ENCODE measurements at regions not wholly inside any gene's neighbourhood (a gene's known extent, or its start where the extent isn't known, plus 50 kb on each side); places are given as distances from the start of the nearest gene placed in this dataset.

- TF ChIP-seq, protein P1, sequence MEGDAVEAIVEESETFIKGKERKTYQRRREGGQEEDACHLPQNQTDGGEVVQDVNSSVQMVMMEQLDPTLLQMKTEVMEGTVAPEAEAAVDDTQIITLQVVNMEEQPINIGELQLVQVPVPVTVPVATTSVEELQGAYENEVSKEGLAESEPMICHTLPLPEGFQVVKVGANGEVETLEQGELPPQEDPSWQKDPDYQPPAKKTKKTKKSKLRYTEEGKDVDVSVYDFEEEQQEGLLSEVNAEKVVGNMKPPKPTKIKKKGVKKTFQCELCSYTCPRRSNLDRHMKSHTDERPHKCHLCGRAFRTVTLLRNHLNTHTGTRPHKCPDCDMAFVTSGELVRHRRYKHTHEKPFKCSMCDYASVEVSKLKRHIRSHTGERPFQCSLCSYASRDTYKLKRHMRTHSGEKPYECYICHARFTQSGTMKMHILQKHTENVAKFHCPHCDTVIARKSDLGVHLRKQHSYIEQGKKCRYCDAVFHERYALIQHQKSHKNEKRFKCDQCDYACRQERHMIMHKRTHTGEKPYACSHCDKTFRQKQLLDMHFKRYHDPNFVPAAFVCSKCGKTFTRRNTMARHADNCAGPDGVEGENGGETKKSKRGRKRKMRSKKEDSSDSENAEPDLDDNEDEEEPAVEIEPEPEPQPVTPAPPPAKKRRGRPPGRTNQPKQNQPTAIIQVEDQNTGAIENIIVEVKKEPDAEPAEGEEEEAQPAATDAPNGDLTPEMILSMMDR (IDR thresholded peaks at IDR 0.05) = no peak
- no peak for DNase-seq (ENCODE audit: low spot score)
- Histone ChIP-seq H3K4me3 (no peak overlapping the region), H3K27ac (no peak overlapping the region)
These were observed 747.8 kb downstream of the MAFB start for GRCh38 chr20:39941245-39941644.

GRCh38 chr20:39939241-39939865 lies 749.7 kb downstream of the MAFB start:
- no peak for DNase-seq (ENCODE audit: low spot score)
- Histone ChIP-seq H3K27ac (no peak overlapping the region), H3K4me3 (no peak overlapping the region)
- TF ChIP-seq, protein P1 (IDR thresholded peaks at IDR 0.05) = no peak

GRCh38 chr20:39936401-39936800 lies 752.6 kb downstream of the MAFB start:
- Histone ChIP-seq H3K4me3 (no peak overlapping the region), H3K27ac (no peak overlapping the region)
- TF ChIP-seq, protein P1 (IDR thresholded peaks at IDR 0.05) = no peak
- no peak for DNase-seq (ENCODE audit: low spot score)

GRCh38 chr20:39935901-39936300 lies 753.1 kb downstream of the MAFB start:
- no peak for DNase-seq (ENCODE audit: low spot score)
- H3K4me3 ChIP-seq = no peak overlapping the region
- no peak overlapping the region for H3K27ac ChIP-seq
- TF ChIP-seq, protein P1 (IDR thresholded peaks at IDR 0.05) = no peak

- TF ChIP-seq, protein P1 (IDR thresholded peaks at IDR 0.05) = no peak
- DNase-seq (ENCODE audit: low spot score) = no peak
- no peak overlapping the region for H3K4me3 ChIP-seq
- no peak overlapping the region for H3K27ac ChIP-seq
These were observed 772.7 kb downstream of the MAFB start for GRCh38 chr20:39916236-39916765.

- Histone ChIP-seq H3K4me3 (no peak overlapping the region), H3K27ac (no peak overlapping the region)
- TF ChIP-seq, protein P1 (IDR thresholded peaks at IDR 0.05) = no peak
- DNase-seq (ENCODE audit: low spot score) = no peak
These were observed 775.8 kb downstream of the MAFB start for GRCh38 chr20:39913274-39913673.

- no peak for DNase-seq (ENCODE audit: low spot score)
- TF ChIP-seq, protein P1 (IDR thresholded peaks at IDR 0.05) = no peak
- no peak overlapping the region for H3K4me3 ChIP-seq
- no peak overlapping the region for H3K27ac ChIP-seq
These were observed 777.5 kb downstream of the MAFB start for GRCh38 chr20:39911497-39911896.

Measured in coronary artery (tissue), 2 donors.